Eye (tissue), 1 donor: ENCODE measurements at regions not wholly inside any gene's neighbourhood (a gene's known extent, or its start where the extent isn't known, plus 50 kb on each side); places are given as distances from the start of the nearest gene placed in this dataset.

Experiments
- DNase-seq: peaks from one replicate; pipeline ENCODE4 v3.0.0-alpha.2; 2015

- no peak for DNase-seq
Measured at GRCh38 chr11:38254913-38255312, 1656.9 kb upstream of the RAG2 start.

GRCh38 chr11:38252620-38253019 is 1654.6 kb upstream of the RAG2 start:
- no peak for DNase-seq

- no peak for DNase-seq
Measured at GRCh38 chr11:38246451-38246850, 1648.4 kb upstream of the RAG2 start.

- no peak for DNase-seq
Measured at GRCh38 chr11:38226684-38227083, 1628.6 kb upstream of the RAG2 start.

GRCh38 chr11:38221295-38221694 is 1623.3 kb upstream of the RAG2 start:
- no peak for DNase-seq

GRCh38 chr11:38219636-38220035 is 1621.6 kb upstream of the RAG2 start:
- no peak for DNase-seq

- no peak for DNase-seq
Measured at GRCh38 chr11:38208951-38209350, 1610.9 kb upstream of the RAG2 start.

- DNase-seq, result no peak
Measured at GRCh38 chr11:38206663-38207062, 1608.6 kb upstream of the RAG2 start.

- DNase-seq, result peak; percentile 1
Measured at GRCh38 chr11:38191101-38191500, 1593.1 kb upstream of the RAG2 start.

- peak; percentile 35 for DNase-seq
Measured at GRCh38 chr11:38182126-38182866, 1584.3 kb upstream of the RAG2 start.

GRCh38 chr11:38176686-38177322 is 1578.8 kb upstream of the RAG2 start:
- no peak for DNase-seq

- DNase-seq, result no peak
Measured at GRCh38 chr11:38173676-38174075, 1575.6 kb upstream of the RAG2 start.

GRCh38 chr11:38169286-38169685 is 1571.2 kb upstream of the RAG2 start:
- no peak for DNase-seq

- no peak for DNase-seq
Measured at GRCh38 chr11:38163526-38163925, 1565.5 kb upstream of the RAG2 start.

- DNase-seq, result no peak
Measured at GRCh38 chr11:38160433-38160832, 1562.4 kb upstream of the RAG2 start.

- no peak for DNase-seq
Measured at GRCh38 chr11:38159038-38159437, 1561.0 kb upstream of the RAG2 start.

- no peak for DNase-seq
Measured at GRCh38 chr11:38156495-38157146, 1558.6 kb upstream of the RAG2 start.

GRCh38 chr11:38155856-38156255 is 1557.8 kb upstream of the RAG2 start:
- DNase-seq, result no peak

- DNase-seq, result no peak
Measured at GRCh38 chr11:38153985-38154384, 1555.9 kb upstream of the RAG2 start.

GRCh38 chr11:38143852-38144251 is 1545.8 kb upstream of the RAG2 start:
- DNase-seq, result no peak

GRCh38 chr11:38138972-38139371 is 1540.9 kb upstream of the RAG2 start:
- no peak for DNase-seq

GRCh38 chr11:38136887-38137286 is 1538.9 kb upstream of the RAG2 start:
- no peak for DNase-seq

GRCh38 chr11:38131535-38131934 is 1533.5 kb upstream of the RAG2 start:
- DNase-seq, result peak; percentile 32

- DNase-seq, result peak; percentile 6
Measured at GRCh38 chr11:38130976-38131375, 1532.9 kb upstream of the RAG2 start.
